SH-SY5Y (cell line): ENCODE measurements at regions not wholly inside any gene's neighbourhood (a gene's known extent, or its start where the extent isn't known, plus 50 kb on each side); places are given as distances from the start of the nearest gene placed in this dataset.

Experiments used
- GATA2 ChIP-seq: IDR thresholded peaks from 2 replicates; pipeline ENCODE4 v1.6.1; 2011; ENCODE audit warnings: mild to moderate bottlenecking, low read depth, low read length
- GATA3 ChIP-seq: IDR thresholded peaks from 2 replicates; pipeline ENCODE4 v1.6.1; 2011; ENCODE audit warnings: low read depth, mild to moderate bottlenecking, low read length, moderate library complexity

DNA sequence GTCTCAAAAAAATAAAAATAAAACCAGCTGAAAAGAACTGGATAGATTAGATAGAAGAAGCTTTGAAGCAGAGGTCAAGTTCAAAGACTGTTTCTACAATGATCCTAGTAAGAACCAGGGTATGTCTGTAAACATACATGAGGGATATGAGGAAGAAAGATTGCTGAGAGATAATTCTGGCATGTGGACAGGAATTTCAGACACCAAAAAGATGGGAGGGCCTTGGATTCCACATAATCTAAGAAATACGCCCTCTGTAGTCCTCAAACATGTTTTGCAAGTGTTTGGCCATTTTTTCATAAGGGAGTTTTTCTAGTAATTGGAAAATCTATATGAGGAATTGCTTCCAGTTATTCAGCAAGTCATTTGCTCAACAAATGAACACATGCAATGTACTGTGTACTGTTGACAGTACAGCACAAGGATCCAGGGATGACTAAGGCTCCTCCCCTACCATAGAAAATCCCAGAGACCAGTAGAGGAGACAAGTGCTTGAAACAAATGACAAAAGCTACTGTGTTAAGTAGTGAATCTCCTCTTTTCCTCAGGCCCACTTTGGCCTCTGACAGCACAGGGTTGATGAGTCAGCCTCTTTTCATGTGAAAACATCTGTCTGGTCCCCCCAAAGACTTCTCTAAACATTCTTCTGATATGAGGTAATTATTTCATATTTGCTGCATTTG lies 795.9 kb downstream of the MAFB start:
- TF ChIP-seq GATA3 (no peak), GATA2 (no peak)
